H1 (cell line): ENCODE measurements at regions not wholly inside any gene's neighbourhood (a gene's known extent, or its start where the extent isn't known, plus 50 kb on each side); places are given as distances from the start of the nearest gene placed in this dataset.

ENCODE experiments used
- CTCF ChIA-PET: fragments of 300-600 bp; sonication (Branson Sonifier 250); formaldehyde crosslinking; loops from one replicate; lab custom pipeline; 2021; ENCODE audit not compliant: partially characterized antibody; lab: Charles Lee
- POLR2A ChIA-PET: fragments of 300-600 bp; sonication (Branson Sonifier 250); formaldehyde crosslinking; loops from one replicate; lab custom pipeline; 2021; ENCODE audit warnings: inconsistent platforms; ENCODE audit not compliant: partially characterized antibody; lab: Charles Lee
- DNase-seq, 2 experiments: peaks; one replicate each; pipeline versions ENCODE4 v3.0.0 to v3.0.0-alpha.2; 2010 to 2022; ENCODE audit warnings: low spot score in 2 of 2, low read depth in 1 of 2, mixed read lengths in 1 of 2
- FAIRE-seq: peaks from 2 replicates; lab custom pipeline; 2011; peaks lifted over from hg19 to GRCh38; lab: Jason Lieb, UNC
- H2AFZ ChIP-seq: 2 replicates; pipeline ENCODE4 v1.8.1; 2012; ENCODE audit warnings: low read length, inconsistent platforms
- H2AK5ac ChIP-seq: 2 replicates; pipeline ENCODE4 v1.6.1; 2013; ENCODE audit warnings: low read depth, low read length
- H2BK120ac ChIP-seq: replicated peaks from 2 replicates; pipeline ENCODE3; 2013; ENCODE audit warnings: low read depth, low read length, inconsistent platforms
- H2BK12ac ChIP-seq: 2 replicates; pipeline ENCODE4 v1.6.1; 2013; ENCODE audit warnings: low read depth, low read length
- H2BK15ac ChIP-seq: 2 replicates; pipeline ENCODE4 v1.6.1; 2013; ENCODE audit warnings: low read length
- H2BK20ac ChIP-seq: 2 replicates; pipeline ENCODE4 v1.6.1; 2013; ENCODE audit warnings: low read length
- H2BK5ac ChIP-seq: 2 replicates; pipeline ENCODE4 v1.6.1; 2013; ENCODE audit warnings: low read depth, low read length
- H3K14ac ChIP-seq: 2 replicates; pipeline ENCODE4 v1.6.1; 2013; ENCODE audit warnings: inconsistent platforms; ENCODE audit not compliant: insufficient read length
- H3K18ac ChIP-seq: 2 replicates; pipeline ENCODE4 v1.6.1; 2013; ENCODE audit warnings: low read length; ENCODE audit errors: extremely low read depth
- H3K23ac ChIP-seq: 2 replicates; pipeline ENCODE4 v1.6.1; 2013; ENCODE audit warnings: inconsistent platforms; ENCODE audit not compliant: insufficient read length
- H3K23me2 ChIP-seq: 2 replicates; pipeline ENCODE4 v1.6.1; 2013; ENCODE audit warnings: low read depth, low read length
- H3K27ac ChIP-seq: 2 replicates; pipeline ENCODE4 v1.6.1; 2011; ENCODE audit warnings: low read depth, low read length, inconsistent platforms
- H3K27me3 ChIP-seq, 4 experiments: replicated peaks in 1 of 4; 1 replicate in 1 of 4; 2 replicates in 3 of 4; pipeline versions ENCODE4 v1.6.1 to v1.8.1; 2011 to 2013; ENCODE audit warnings: low read length in 3 of 4, mild to moderate bottlenecking in 3 of 4, inconsistent platforms in 2 of 4, mixed read lengths in 2 of 4, moderate library complexity in 1 of 4; ENCODE audit not compliant: control insufficient read depth in 3 of 4, insufficient read depth in 3 of 4; ENCODE audit errors: extremely low read depth in 1 of 4
- H3K36me3 ChIP-seq, 4 experiments: 2 replicates each; pipeline versions ENCODE4 v1.6.1 to v1.8.1; 2011 to 2013; ENCODE audit warnings: mild to moderate bottlenecking in 4 of 4, low read length in 3 of 4, moderate library complexity in 2 of 4, control low read depth in 1 of 4, inconsistent platforms in 1 of 4; ENCODE audit not compliant: insufficient read depth in 4 of 4, control insufficient read depth in 2 of 4
- H3K4ac ChIP-seq: replicated peaks from 2 replicates; pipeline ENCODE3; 2013; ENCODE audit warnings: low read length, low read depth, mixed read lengths, inconsistent platforms; ENCODE audit not compliant: insufficient read length
- H3K4me1 ChIP-seq, 4 experiments: replicated peaks in 1 of 4; 1 replicate in 1 of 4; 2 replicates in 3 of 4; pipeline versions ENCODE4 v1.6.1 to v1.8.1; 2011 to 2013; ENCODE audit warnings: low read length in 3 of 4, inconsistent platforms in 2 of 4, mixed read lengths in 1 of 4; ENCODE audit not compliant: insufficient read depth in 4 of 4, control insufficient read depth in 3 of 4
- H3K4me2 ChIP-seq, 2 experiments: 2 replicates each; pipeline versions ENCODE4 v1.6.1 to v1.8.1; 2011 to 2013; ENCODE audit warnings: low read depth in 2 of 2, low read length in 2 of 2, control low read depth in 1 of 2, inconsistent platforms in 1 of 2, mild to moderate bottlenecking in 1 of 2; ENCODE audit not compliant: insufficient read depth in 1 of 2
- H3K4me3 ChIP-seq, 4 experiments: fragments of 200-600, 300-600 bp in 1 of 4; sonication (generic), shearing (Covaris generic), sonication (Bioruptor Twin) in 1 of 4; 2 replicates each; pipeline versions ENCODE4 v1.5.1 to v1.8.1; 2011 to 2016; ENCODE audit warnings: low read length in 4 of 4, low read depth in 3 of 4, control low read depth in 2 of 4, inconsistent platforms in 2 of 4, mild to moderate bottlenecking in 2 of 4, mixed read lengths in 1 of 4, moderate library complexity in 1 of 4; ENCODE audit not compliant: insufficient read depth in 2 of 4; ENCODE audit errors: extremely low read depth in 1 of 4
- H3K56ac ChIP-seq: replicated peaks from 2 replicates; pipeline ENCODE3; 2013; ENCODE audit warnings: low read depth, mild to moderate bottlenecking, mixed read lengths, low read length, inconsistent platforms; ENCODE audit not compliant: insufficient read length
- H3K79me1 ChIP-seq: 2 replicates; pipeline ENCODE4 v1.6.1; 2013; ENCODE audit warnings: low read depth, low read length, control low read depth
- H3K79me2 ChIP-seq, 2 experiments: 2 replicates each; pipeline versions ENCODE4 v1.6.1 to v1.8.1; 2012 to 2013; ENCODE audit warnings: low read length in 2 of 2, mild to moderate bottlenecking in 2 of 2, inconsistent platforms in 1 of 2; ENCODE audit not compliant: insufficient read depth in 2 of 2, control insufficient read depth in 1 of 2
- H3K9ac ChIP-seq, 4 experiments: replicated peaks in 1 of 4; 1 replicate in 1 of 4; 2 replicates in 3 of 4; pipeline versions ENCODE4 v1.6.1 to v1.8.1; 2011 to 2013; ENCODE audit warnings: low read depth in 3 of 4, low read length in 3 of 4, control low read depth in 2 of 4, mild to moderate bottlenecking in 2 of 4, moderate library complexity in 2 of 4, inconsistent platforms in 1 of 4; ENCODE audit errors: extremely low read depth in 1 of 4
- H3K9me3 ChIP-seq, 2 experiments: 2 replicates each; pipeline versions ENCODE4 v1.6.1 to v1.8.1; 2012 to 2013; ENCODE audit warnings: mild to moderate bottlenecking in 2 of 2, moderate library complexity in 2 of 2, control low read depth in 1 of 2, inconsistent platforms in 1 of 2, low read depth in 1 of 2, low read length in 1 of 2, mixed read lengths in 1 of 2; ENCODE audit not compliant: insufficient read depth in 2 of 2
- H4K20me1 ChIP-seq, 2 experiments: replicated peaks in 1 of 2; 2 replicates each; pipeline versions ENCODE3 to v1.8.1; 2011 to 2013; ENCODE audit warnings: inconsistent platforms in 2 of 2, low read length in 2 of 2, mild to moderate bottlenecking in 1 of 2; ENCODE audit not compliant: insufficient read depth in 2 of 2, control insufficient read depth in 1 of 2
- H4K5ac ChIP-seq: 2 replicates; pipeline ENCODE4 v1.6.1; 2013; ENCODE audit warnings: low read length, low read depth, mixed read lengths, inconsistent platforms; ENCODE audit not compliant: insufficient read length
- H4K8ac ChIP-seq: 2 replicates; pipeline ENCODE4 v1.8.0; 2013; ENCODE audit warnings: mild to moderate bottlenecking, moderate library complexity, low read length, inconsistent platforms; ENCODE audit not compliant: insufficient read depth; ENCODE audit errors: extremely low read depth
- H4K91ac ChIP-seq: replicated peaks from 2 replicates; pipeline ENCODE3; 2013; ENCODE audit warnings: low read length, mixed read lengths, inconsistent platforms; ENCODE audit not compliant: insufficient read length
- HDAC2 ChIP-seq, 2 experiments: fragments of 300-600 bp in 1 of 2; sonication (generic) in 1 of 2; IDR thresholded peaks; 2 replicates each; pipeline ENCODE4 v1.6.1; 2011 to 2012; ENCODE audit warnings: low read depth in 2 of 2, low read length in 2 of 2, mild to moderate bottlenecking in 2 of 2, moderate library complexity in 2 of 2, borderline replicate concordance in 1 of 2, inconsistent platforms in 1 of 2
- PHF8 ChIP-seq: fragments of 200-600 bp; sonication (generic); conservative IDR thresholded peaks from 2 replicates; pipeline ENCODE4 v1.7.1; 2012; ENCODE audit warnings: low read depth, mild to moderate bottlenecking, inconsistent platforms, low read length, moderate library complexity
- POLR2AphosphoS5 ChIP-seq: IDR thresholded peaks from 2 replicates; pipeline ENCODE4 v1.6.1; 2011; ENCODE audit warnings: low read depth, low read length
- SIN3A ChIP-seq, 2 experiments: IDR thresholded peaks in 1 of 2; conservative IDR thresholded peaks in 1 of 2; 2 replicates each; pipeline ENCODE4 v1.6.1; 2011 to 2012; ENCODE audit warnings: low read length in 2 of 2, improper control_type of control experiment in 1 of 2, low read depth in 1 of 2, mild to moderate bottlenecking in 1 of 2
- SUZ12 ChIP-seq: fragments of 200-600 bp; sonication (generic); IDR thresholded peaks from 2 replicates; pipeline ENCODE4 v1.6.1; 2012; ENCODE audit warnings: mild to moderate bottlenecking, inconsistent platforms, low read length, moderate library complexity, mixed read lengths
- TCF12 ChIP-seq: IDR thresholded peaks from 2 replicates; pipeline ENCODE4 v1.6.1; 2011; ENCODE audit warnings: low read depth, mild to moderate bottlenecking, low read length
- TEAD4 ChIP-seq: IDR thresholded peaks from 2 replicates; pipeline ENCODE4 v1.6.1; 2012; ENCODE audit warnings: low read depth, low read length, inconsistent platforms, mixed read lengths
- WGBS, 2 experiments: shearing (Covaris generic) in 1 of 2; methylation state at CpG; one replicate each; pipeline versions ENCODE4 v1.1.6 to v1.1.7; 2013 to 2015; ENCODE audit warnings: low lambda C conversion rate in 2 of 2, mixed read lengths in 2 of 2, inconsistent platforms in 1 of 2, low coverage in 1 of 2, missing lambda C conversion rate in 1 of 2; ENCODE audit not compliant: insufficient replicate concordance in 2 of 2, insufficient coverage in 1 of 2, insufficient read length in 1 of 2; ENCODE audit errors: extremely low coverage in 1 of 2, missing lambda C conversion rate in 1 of 2; 5-methylcytosine and 5-hydroxymethylcytosine counted together
- TF ChIP-seq, protein P1 (sequence below): IDR thresholded peaks from 2 replicates; pipeline ENCODE4 v1.6.1; 2012; ENCODE audit warnings: inconsistent platforms

DNA sequence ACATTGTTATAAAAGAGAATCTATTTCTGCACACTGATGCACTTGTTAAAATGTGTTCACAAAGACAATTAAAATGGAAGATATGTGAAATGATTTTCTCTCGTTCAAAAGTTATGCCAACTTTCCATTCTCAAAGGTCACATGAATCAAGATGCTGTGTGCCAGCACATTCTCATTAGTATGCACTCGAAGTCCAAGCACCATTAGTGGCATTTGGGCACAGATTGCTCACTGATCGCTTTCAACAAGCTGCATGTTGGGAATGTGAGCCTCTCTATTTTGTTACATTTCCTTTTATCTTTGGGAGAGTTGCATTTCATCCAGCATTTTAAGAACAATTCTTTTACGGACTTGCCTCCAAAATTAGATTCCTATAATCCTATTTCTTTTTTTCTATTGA, 398.9 kb downstream of the FBXO15 start:
- no peak for FAIRE-seq
- Histone ChIP-seq H2AFZ (no peak overlapping the region), H3K4me3 (no peak overlapping the region), H3K79me2 (no peaks in the 10 kb centered on the region), H3K9me3 (no peaks in the 10 kb centered on the region), H3K27me3 (no peaks in the 10 kb centered on the region), H3K4me1 (no peaks in the 10 kb centered on the region)
- POLR2A ChIA-PET = no interaction called here
- TF ChIP-seq, protein P1, sequence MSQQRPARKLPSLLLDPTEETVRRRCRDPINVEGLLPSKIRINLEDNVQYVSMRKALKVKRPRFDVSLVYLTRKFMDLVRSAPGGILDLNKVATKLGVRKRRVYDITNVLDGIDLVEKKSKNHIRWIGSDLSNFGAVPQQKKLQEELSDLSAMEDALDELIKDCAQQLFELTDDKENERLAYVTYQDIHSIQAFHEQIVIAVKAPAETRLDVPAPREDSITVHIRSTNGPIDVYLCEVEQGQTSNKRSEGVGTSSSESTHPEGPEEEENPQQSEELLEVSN = no peak
- TF ChIP-seq TEAD4 (no peak), SUZ12 (no peak), SIN3A (conservative IDR thresholded peaks at IDR 0.05 in 1 of 2, IDR thresholded peaks at IDR 0.05 in 1 of 2; ENCODE audit: low read depth in 1 of 2, low read length in 2 of 2) (no peak), PHF8 (no peak), POLR2AphosphoS5 (no peak), HDAC2 (IDR thresholded peaks at IDR 0.05; ENCODE audit: borderline replicate concordance in 1 of 2, low read depth in 2 of 2, low read length in 2 of 2) (no peak), TCF12 (no peak)
- TF ChIP-seq, all 59 proteins: peak for 0
- H3K4ac ChIP-seq = no peak overlapping the region
- no peak overlapping the region for H3K14ac ChIP-seq
- no peak overlapping the region for H2BK20ac ChIP-seq
- no peak overlapping the region for H4K8ac ChIP-seq
- H3K23me2 ChIP-seq = no peaks in the 10 kb centered on the region
- H3K27ac ChIP-seq = no peak overlapping the region
- H3K56ac ChIP-seq = no peak overlapping the region
- no peak overlapping the region for H3K9ac ChIP-seq
- H3K4me2 ChIP-seq = no peak overlapping the region
- H3K79me1 ChIP-seq = no peaks in the 10 kb centered on the region
- CTCF ChIA-PET = no interaction called here
- no peak overlapping the region for H2AK5ac ChIP-seq
- no peak for DNase-seq
- no peak overlapping the region for H3K18ac ChIP-seq
- no peak overlapping the region for H2BK120ac ChIP-seq
- no peaks in the 10 kb centered on the region for H4K20me1 ChIP-seq
- WGBS, 2 experiments = 89% methylated on average over 4 of the region's 4 CpGs; no CpG with 5 or more reads in 1 of the 2 experiments
- no peaks in the 10 kb centered on the region for H3K36me3 ChIP-seq
- no peak overlapping the region for H3K23ac ChIP-seq
- no peak overlapping the region for H4K5ac ChIP-seq
- no peak overlapping the region for H2BK15ac ChIP-seq
- H2BK12ac ChIP-seq = no peak overlapping the region
- no peak overlapping the region for H4K91ac ChIP-seq
- no peak overlapping the region for H2BK5ac ChIP-seq
